HUES64 (cell line): ENCODE measurements at regions not wholly inside any gene's neighbourhood (a gene's known extent, or its start where the extent isn't known, plus 50 kb on each side); places are given as distances from the start of the nearest gene placed in this dataset.

ENCODE experiments used
- H3K27ac ChIP-seq: 2 replicates; pipeline ENCODE4 v1.7.0; 2013; ENCODE audit warnings: low read depth, low read length, inconsistent platforms
- H3K27me3 ChIP-seq: 2 replicates; pipeline ENCODE4 v1.6.1; 2013; ENCODE audit warnings: mild to moderate bottlenecking, low read length; ENCODE audit not compliant: insufficient read depth
- H3K36me3 ChIP-seq: 2 replicates; pipeline ENCODE4 v1.6.1; 2013; ENCODE audit warnings: mild to moderate bottlenecking, low read length; ENCODE audit not compliant: insufficient read depth
- H3K4me1 ChIP-seq: 2 replicates; pipeline ENCODE4 v1.6.1; 2013; ENCODE audit warnings: mild to moderate bottlenecking, low read length, moderate library complexity; ENCODE audit not compliant: insufficient read depth
- H3K4me3 ChIP-seq: 2 replicates; pipeline ENCODE4 v1.5.1; 2013; ENCODE audit warnings: mild to moderate bottlenecking, low read length, moderate library complexity
- H3K9ac ChIP-seq: 2 replicates; pipeline ENCODE4 v1.6.1; 2013; ENCODE audit warnings: mild to moderate bottlenecking, low read depth, low read length
- H3K9me3 ChIP-seq: 2 replicates; pipeline ENCODE4 v1.6.1; 2013; ENCODE audit warnings: low read depth, low read length; ENCODE audit not compliant: insufficient read depth
- WGBS: fragments of 150-250, 120-280 bp; methylation state at CpG from one replicate; pipeline ENCODE4 v1.1.7; 2013; ENCODE audit warnings: missing lambda C conversion rate; 5-methylcytosine and 5-hydroxymethylcytosine counted together

GRCh38 chr3:117691526-117691925, 981.9 kb downstream of the TUSC7 start:
- Histone ChIP-seq H3K27ac (no peak overlapping the region), H3K27me3 (no peaks in the 10 kb centered on the region), H3K9ac (no peak overlapping the region), H3K36me3 (no peaks in the 10 kb centered on the region), H3K4me3 (no peak overlapping the region), H3K4me1 (peaks cover 6% of the 10 kb centered on the region; the same call in 1 of the 2 replicates), H3K9me3 (no peaks in the 10 kb centered on the region)
- WGBS = no CpG with 5 or more reads among the region's 1 CpG

DNA sequence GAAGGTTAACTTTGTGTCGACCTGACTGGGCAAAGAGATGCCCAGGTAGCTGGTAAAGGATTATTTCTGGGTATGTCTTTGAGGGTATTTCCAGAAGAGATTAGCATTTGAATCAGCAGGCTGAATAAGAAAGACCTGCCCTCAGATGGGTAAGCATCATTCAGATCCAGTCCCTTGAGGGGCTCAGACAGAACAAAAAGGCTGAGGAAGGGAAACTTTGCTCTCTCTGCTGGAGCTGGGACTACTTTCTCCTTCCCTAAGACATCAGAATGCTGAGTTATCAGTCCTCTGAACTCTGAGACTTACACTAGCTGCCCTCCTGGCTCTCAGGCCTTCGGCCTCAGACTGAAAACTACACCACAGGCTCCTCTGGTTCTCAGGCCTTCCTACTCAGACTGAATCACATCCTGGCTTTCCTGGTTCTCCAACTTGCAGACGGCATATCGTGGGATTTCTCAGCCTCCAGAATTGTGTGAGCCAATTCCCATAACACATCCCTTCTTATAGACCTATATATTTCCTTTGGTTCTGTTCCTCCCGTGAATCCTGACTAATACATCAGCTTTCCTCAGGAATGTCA, 982.9 kb downstream of the TUSC7 start:
- Histone ChIP-seq H3K4me3 (no peak overlapping the region), H3K4me1 (peaks cover 11% of the 10 kb centered on the region), H3K36me3 (no peaks in the 10 kb centered on the region), H3K9ac (no peak overlapping the region), H3K9me3 (no peaks in the 10 kb centered on the region), H3K27ac (no peak overlapping the region), H3K27me3 (no peaks in the 10 kb centered on the region)
- whole genome bisulfite sequencing = 86% methylated on average over 5 of the region's 5 CpGs

DNA sequence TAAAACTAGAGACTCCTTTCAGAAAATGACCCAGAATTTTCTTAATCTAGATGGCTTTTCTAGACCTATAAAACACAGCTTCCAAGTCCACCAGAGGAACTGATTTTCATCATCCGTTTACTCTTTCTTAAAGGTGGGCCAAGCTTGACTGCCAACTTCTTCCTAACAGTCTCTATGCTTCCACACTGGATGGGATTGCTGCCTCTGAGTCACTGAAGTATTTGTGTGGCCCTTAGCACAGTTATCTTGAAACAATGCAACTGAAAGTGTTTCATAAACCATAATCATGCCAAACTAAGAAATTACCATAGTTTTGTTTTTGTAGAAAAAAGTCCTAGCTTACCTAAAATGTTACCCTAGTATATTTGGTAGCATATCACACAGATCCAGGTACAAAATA, 985.7 kb downstream of the TUSC7 start:
- Histone ChIP-seq H3K4me3 (no peak overlapping the region), H3K27ac (no peak overlapping the region), H3K36me3 (no peaks in the 10 kb centered on the region), H3K27me3 (no peaks in the 10 kb centered on the region), H3K9me3 (no peaks in the 10 kb centered on the region), H3K9ac (no peak overlapping the region), H3K4me1 (peaks cover 11% of the 10 kb centered on the region)
- WGBS = 96% methylated on average over 1 of the region's 1 CpG

- Histone ChIP-seq H3K9me3 (no peaks in the 10 kb centered on the region), H3K27me3 (no peaks in the 10 kb centered on the region), H3K4me1 (peaks cover 11% of the 10 kb centered on the region), H3K36me3 (no peaks in the 10 kb centered on the region), H3K9ac (no peak overlapping the region), H3K4me3 (no peak overlapping the region), H3K27ac (no peak overlapping the region)
- 77% methylated on average over 4 of the region's 4 CpGs for WGBS
Measured at GRCh38 chr3:117695871-117696645, 986.5 kb downstream of the TUSC7 start.

GRCh38 chr3:117696851-117697407, 987.4 kb downstream of the TUSC7 start:
- H3K9ac ChIP-seq = no peak overlapping the region
- H3K27ac ChIP-seq = no peak overlapping the region
- no peaks in the 10 kb centered on the region for H3K36me3 ChIP-seq
- no peak overlapping the region for H3K4me3 ChIP-seq
- H3K9me3 ChIP-seq = no peaks in the 10 kb centered on the region
- no peaks in the 10 kb centered on the region for H3K27me3 ChIP-seq
- 67% methylated on average over 5 of the region's 5 CpGs for WGBS
- H3K4me1 ChIP-seq = peaks cover 10% of the 10 kb centered on the region

GRCh38 chr3:117699058-117699457, 989.5 kb downstream of the TUSC7 start:
- Histone ChIP-seq H3K9me3 (no peaks in the 10 kb centered on the region), H3K36me3 (no peaks in the 10 kb centered on the region), H3K27ac (no peak overlapping the region), H3K4me1 (peaks cover 5% of the 10 kb centered on the region), H3K27me3 (no peaks in the 10 kb centered on the region), H3K4me3 (no peak overlapping the region), H3K9ac (no peak overlapping the region)
- no CpG with 5 or more reads among the region's 2 CpGs for WGBS

DNA sequence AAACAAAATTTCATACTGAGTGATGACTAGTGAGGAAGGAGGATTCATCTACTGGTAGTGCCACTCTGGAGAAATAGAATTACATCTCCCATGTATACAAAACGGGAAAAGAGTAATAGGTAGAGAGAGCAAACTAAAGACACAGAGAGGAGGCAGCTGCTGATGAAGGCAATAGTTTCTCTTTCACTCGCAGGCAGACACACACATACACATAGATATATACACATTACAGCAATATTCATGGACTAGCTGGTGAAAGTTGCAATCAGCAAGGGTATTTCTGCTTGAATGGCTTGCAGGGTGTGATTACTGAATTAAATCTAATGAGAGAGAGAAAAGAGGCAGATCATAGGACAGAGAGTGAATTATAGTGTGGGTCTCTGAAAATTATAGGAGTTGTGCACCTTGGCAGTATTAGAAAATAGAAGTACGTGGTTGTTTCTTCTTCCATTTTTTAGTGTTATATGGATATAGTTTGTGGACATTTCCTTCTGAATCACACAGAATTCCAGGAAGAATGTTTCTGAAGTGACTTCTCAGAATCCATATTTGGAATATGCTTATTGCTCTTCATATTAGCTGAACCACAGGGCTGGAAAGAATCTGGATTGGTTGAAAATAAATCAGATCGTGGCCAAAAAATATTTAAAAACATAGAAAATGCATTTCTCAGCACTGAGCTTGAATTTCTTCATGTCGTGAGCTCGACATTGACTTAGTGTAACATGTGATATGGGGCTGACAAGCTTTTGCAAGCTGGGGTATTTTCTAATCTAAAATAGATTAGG, 991.2 kb downstream of the TUSC7 start:
- Histone ChIP-seq H3K4me1 (peaks cover 5% of the 10 kb centered on the region), H3K9ac (no peak overlapping the region), H3K4me3 (no peak overlapping the region), H3K27me3 (no peaks in the 10 kb centered on the region), H3K27ac (no peak overlapping the region), H3K9me3 (no peaks in the 10 kb centered on the region), H3K36me3 (no peaks in the 10 kb centered on the region)
- WGBS = 93% methylated on average over 4 of the region's 6 CpGs

DNA sequence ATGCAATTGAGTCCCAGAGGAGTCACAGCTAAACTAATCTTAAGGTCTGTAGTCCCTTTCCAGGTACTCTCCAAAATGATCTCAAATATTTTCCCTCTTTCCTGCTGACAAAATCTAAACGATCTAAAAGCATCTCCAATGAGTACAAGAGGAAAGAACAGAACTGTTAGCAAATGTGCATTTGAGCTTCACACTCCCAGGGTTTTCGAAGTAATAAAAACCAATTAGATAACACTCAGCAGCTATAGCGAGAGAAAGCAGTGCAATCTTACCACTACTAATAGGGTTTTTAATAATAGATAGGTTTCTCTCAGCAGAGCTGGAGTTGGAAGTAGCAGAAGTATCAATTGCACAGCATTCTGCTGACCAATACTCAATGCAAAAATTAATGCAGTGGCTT, 995.4 kb downstream of the TUSC7 start:
- Histone ChIP-seq H3K9me3 (no peaks in the 10 kb centered on the region), H3K27ac (no peak overlapping the region), H3K4me3 (no peak overlapping the region), H3K36me3 (no peaks in the 10 kb centered on the region), H3K27me3 (no peaks in the 10 kb centered on the region), H3K4me1 (0 out of 2 replicates have a peak, but pooled peaks cover 4% of the 10 kb centered on the region), H3K9ac (no peak overlapping the region)
- WGBS = 85% methylated on average over 2 of the region's 3 CpGs

DNA sequence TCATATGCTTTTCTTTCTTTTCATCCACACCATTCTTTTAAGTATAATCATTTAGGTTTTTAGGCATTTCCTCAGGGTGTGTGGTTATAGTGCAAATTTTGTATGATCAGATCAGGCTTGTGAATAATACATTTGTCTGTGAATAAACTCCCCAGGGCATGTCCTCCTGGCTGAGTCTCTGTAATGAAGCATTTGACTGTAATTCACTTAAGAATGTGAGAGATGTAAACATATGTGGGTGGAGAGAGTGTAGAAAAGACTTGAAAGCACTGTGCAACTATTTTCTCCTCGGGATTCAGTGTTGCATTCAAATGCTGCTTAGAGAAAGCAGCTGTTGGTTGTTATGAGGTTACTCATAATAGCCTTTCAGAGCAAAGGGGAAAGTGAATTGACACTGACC, 996.5 kb downstream of the TUSC7 start:
- H3K9me3 ChIP-seq = no peaks in the 10 kb centered on the region
- no peaks in the 10 kb centered on the region for H3K36me3 ChIP-seq
- no peak overlapping the region for H3K9ac ChIP-seq
- no peak overlapping the region for H3K27ac ChIP-seq
- 76% methylated on average over 1 of the region's 1 CpG for WGBS
- H3K4me3 ChIP-seq = no peak overlapping the region
- H3K4me1 ChIP-seq = 0 out of 2 replicates have a peak, but pooled peaks cover 4% of the 10 kb centered on the region
- H3K27me3 ChIP-seq = no peaks in the 10 kb centered on the region

- Histone ChIP-seq H3K9me3 (no peaks in the 10 kb centered on the region), H3K27ac (no peak overlapping the region), H3K36me3 (no peaks in the 10 kb centered on the region), H3K9ac (no peak overlapping the region), H3K4me3 (no peak overlapping the region), H3K4me1 (0 out of 2 replicates have a peak, but pooled peaks cover 4% of the 10 kb centered on the region), H3K27me3 (no peaks in the 10 kb centered on the region)
- 88% methylated on average over 2 of the region's 2 CpGs for WGBS
Measured at GRCh38 chr3:117706756-117707155, 997.2 kb downstream of the TUSC7 start.

DNA sequence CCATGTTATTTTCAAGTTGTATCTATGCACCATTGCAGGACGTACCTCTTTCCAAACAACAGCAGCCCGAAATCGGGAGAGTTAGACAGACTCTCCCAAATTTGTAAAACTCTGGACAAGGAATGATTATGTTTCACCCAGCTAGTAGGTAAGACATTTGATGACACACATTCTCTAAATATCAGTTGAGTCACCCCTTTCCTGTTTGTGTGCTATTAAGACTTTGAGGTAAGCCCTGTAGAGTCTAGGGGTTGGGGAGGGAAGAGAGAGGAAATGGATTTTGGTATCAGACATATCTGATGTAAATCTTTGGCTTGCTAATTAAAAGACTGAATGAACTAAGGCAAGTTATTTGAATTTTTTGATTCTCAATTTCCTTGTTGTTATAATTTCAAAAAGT, 999.0 kb downstream of the TUSC7 start:
- Histone ChIP-seq H3K4me1 (0 out of 2 replicates have a peak, but pooled peaks cover 4% of the 10 kb centered on the region), H3K27me3 (no peaks in the 10 kb centered on the region), H3K36me3 (no peaks in the 10 kb centered on the region), H3K27ac (no peak overlapping the region), H3K9ac (no peak overlapping the region), H3K9me3 (no peaks in the 10 kb centered on the region), H3K4me3 (no peak overlapping the region)
- WGBS = 94% methylated on average over 3 of the region's 3 CpGs
